ENCODE measurements at regions not wholly inside any gene's neighbourhood (a gene's known extent, or its start where the extent isn't known, plus 50 kb on each side); places are given as distances from the start of the nearest gene placed in this dataset.
"Not testable (repeated sequence)": the region's sequence is repeated elsewhere in the genome, so short reads cannot be mapped to it uniquely, and the experiment has no call there.

GRCh38 chr16:62280506-62280905 is 244.3 kb upstream of the CDH8 start:
- DNase-seq = no peak

- no peak for DNase-seq
Observed at GRCh38 chr16:62277942-62278341, 241.7 kb upstream of the CDH8 start.

GRCh38 chr16:62276637-62277036 is 240.4 kb upstream of the CDH8 start:
- no peak for DNase-seq

GRCh38 chr16:62272035-62272434 is 235.8 kb upstream of the CDH8 start:
- no peak for DNase-seq

- no peak for DNase-seq
Observed at GRCh38 chr16:62261760-62262159, 225.5 kb upstream of the CDH8 start.

- not testable (repeated sequence) for DNase-seq
Observed at GRCh38 chr16:62258931-62259435, 222.7 kb upstream of the CDH8 start.

- peak; percentile 15 for DNase-seq
Observed at GRCh38 chr16:62256406-62256805, 220.2 kb upstream of the CDH8 start.

- DNase-seq = peak; percentile 6
Observed at GRCh38 chr16:62254847-62255246, 218.6 kb upstream of the CDH8 start.

GRCh38 chr16:62254372-62254771 is 218.1 kb upstream of the CDH8 start:
- DNase-seq = no peak

GRCh38 chr16:62253966-62254365 is 217.7 kb upstream of the CDH8 start:
- DNase-seq = no peak

- no peak for DNase-seq
Observed at GRCh38 chr16:62249069-62249468, 212.8 kb upstream of the CDH8 start.

GRCh38 chr16:62240722-62241121 is 204.5 kb upstream of the CDH8 start:
- DNase-seq = no peak

GRCh38 chr16:62225675-62226074 is 189.4 kb upstream of the CDH8 start:
- peak; percentile 65 for DNase-seq

- DNase-seq = no peak
Observed at GRCh38 chr16:62224646-62225209, 188.5 kb upstream of the CDH8 start.

- no peak for DNase-seq
Observed at GRCh38 chr16:62216837-62217236, 180.6 kb upstream of the CDH8 start.

- no peak for DNase-seq
Observed at GRCh38 chr16:62213763-62214162, 177.5 kb upstream of the CDH8 start.

GRCh38 chr16:62208934-62209333 is 172.7 kb upstream of the CDH8 start:
- no peak for DNase-seq

GRCh38 chr16:62205459-62205858 is 169.2 kb upstream of the CDH8 start:
- DNase-seq = no peak

GRCh38 chr16:62201911-62202310 is 165.7 kb upstream of the CDH8 start:
- DNase-seq = no peak

GRCh38 chr16:62194828-62195227 is 158.6 kb upstream of the CDH8 start:
- peak; percentile 13 for DNase-seq

GRCh38 chr16:62190426-62190825 is 154.2 kb upstream of the CDH8 start:
- DNase-seq = peak; percentile 22

- DNase-seq = no peak
Observed at GRCh38 chr16:62177351-62178203, 141.3 kb upstream of the CDH8 start.

- no peak for DNase-seq
Observed at GRCh38 chr16:62170642-62171041, 134.4 kb upstream of the CDH8 start.

GRCh38 chr16:62167551-62167950 is 131.3 kb upstream of the CDH8 start:
- DNase-seq = no peak
